Testis (tissue), 2 donors: ENCODE measurements at regions not wholly inside any gene's neighbourhood (a gene's known extent, or its start where the extent isn't known, plus 50 kb on each side); places are given as distances from the start of the nearest gene placed in this dataset.

Experiments
- CTCF ChIP-seq, 3 experiments: fragments of 450-650 bp in 2 of 3; fragments of 200-600 bp in 1 of 3; sonication (generic) in 1 of 3; IDR thresholded peaks; one replicate each; pipeline ENCODE4 v1.5.1; 2016 to 2019; ENCODE audit warnings: antibody characterized with exemption in 3 of 3, mild to moderate bottlenecking in 2 of 3, moderate library complexity in 1 of 3
- POLR2A ChIP-seq: fragments of 450-650 bp; IDR thresholded peaks from one replicate; pipeline ENCODE4 v1.6.1; 2017; ENCODE audit warnings: antibody characterized with exemption, mild to moderate bottlenecking, moderate library complexity

DNA sequence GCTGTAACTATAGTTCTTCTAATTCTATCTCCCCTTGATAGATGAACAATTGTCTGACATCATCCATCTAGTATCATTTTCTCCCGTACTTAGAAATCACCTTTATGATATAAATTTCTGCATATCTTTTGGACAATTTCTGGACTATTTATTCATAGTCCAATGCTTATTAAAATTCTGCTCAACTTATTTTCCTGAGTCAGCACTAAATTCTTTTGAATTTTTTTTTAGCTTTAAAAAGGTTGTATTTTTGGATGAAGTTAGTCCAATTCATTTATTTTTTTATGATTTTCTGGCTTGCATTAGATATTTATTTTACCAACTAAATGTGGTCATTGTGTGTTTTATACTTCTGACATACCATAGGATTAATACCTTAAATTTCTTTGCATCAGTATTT, 538.5 kb upstream of the DCC start:
- no peak for TF ChIP-seq CTCF (IDR thresholded peaks at IDR 0.05)
- TF ChIP-seq POLR2A: no peak
